SK-N-MC (cell line): ENCODE measurements at regions not wholly inside any gene's neighbourhood (a gene's known extent, or its start where the extent isn't known, plus 50 kb on each side); places are given as distances from the start of the nearest gene placed in this dataset.

Source experiments
- EZH2 ChIP-seq: fragments of 200-600 bp; sonication (generic); IDR thresholded peaks from one replicate; pipeline ENCODE4 v1.6.1; 2017; ENCODE audit warnings: antibody characterized with exemption
- FOXP2 ChIP-seq: optimal IDR thresholded peaks from 2 replicates; pipeline ENCODE3; 2011; ENCODE audit warnings: mild to moderate bottlenecking, moderate library complexity; ENCODE audit not compliant: insufficient read depth; ENCODE audit errors: extremely low read length, control extremely low read depth
- POLR2AphosphoS5 ChIP-seq: IDR thresholded peaks from 2 replicates; pipeline ENCODE4 v1.6.1; 2012; ENCODE audit warnings: mild to moderate bottlenecking, low read depth, low read length, borderline replicate concordance

GRCh38 chrX:22373094-22373493, 100.4 kb downstream of the CBLL2 start:
- TF ChIP-seq POLR2AphosphoS5 (no peak), EZH2 (no peak), FOXP2 (no peak)
